ENCODE measurements at regions not wholly inside any gene's neighbourhood (a gene's known extent, or its start where the extent isn't known, plus 50 kb on each side); places are given as distances from the start of the nearest gene placed in this dataset.

GRCh38 chr18:76113101-76113500, 381.9 kb downstream of the ZNF516 start:
- no peak for DNase-seq

DNA sequence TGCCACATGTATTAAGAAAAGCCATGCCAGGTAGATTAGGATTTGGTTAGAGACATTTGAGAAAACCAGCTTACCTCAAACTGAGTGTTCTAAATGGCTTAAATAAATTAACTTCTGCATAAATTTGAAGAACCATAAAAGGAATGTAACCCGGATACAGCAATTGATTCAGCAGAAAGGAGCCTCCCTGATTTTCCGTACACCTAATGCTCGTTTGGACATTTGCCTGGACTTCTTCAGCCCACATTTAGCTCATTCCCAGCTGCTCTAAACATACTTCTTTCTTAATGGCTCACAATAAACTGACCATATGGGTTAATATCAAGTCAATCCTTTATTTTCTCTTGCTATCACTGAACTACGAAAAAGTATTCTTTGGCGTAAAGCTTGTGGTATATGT, 392.4 kb downstream of the ZNF516 start:
- DNase-seq: no peak

DNA sequence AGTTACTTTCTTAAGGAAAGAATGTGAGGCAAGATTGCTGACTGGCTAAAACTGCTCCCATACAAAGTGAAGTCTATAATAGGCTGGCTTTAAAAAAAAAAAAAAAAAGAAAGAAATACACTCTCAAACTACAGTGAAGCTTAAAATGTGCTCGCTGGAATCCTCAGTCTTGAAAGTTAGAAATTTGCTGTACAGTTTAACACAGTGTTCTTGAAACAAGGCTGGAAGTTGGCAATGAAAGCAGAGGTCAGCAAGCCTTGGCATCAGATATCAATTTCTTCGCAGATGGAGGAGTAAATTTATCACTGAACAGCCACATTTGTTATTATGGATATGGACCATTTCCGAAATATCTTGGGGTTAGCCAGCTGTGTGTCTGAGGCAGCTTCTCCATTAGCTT, 392.9 kb downstream of the ZNF516 start:
- no peak for DNase-seq

GRCh38 chr18:76099931-76100457, 395.0 kb downstream of the ZNF516 start:
- DNase-seq: no peak

GRCh38 chr18:76098674-76099411, 396.2 kb downstream of the ZNF516 start:
- no peak for DNase-seq

DNA sequence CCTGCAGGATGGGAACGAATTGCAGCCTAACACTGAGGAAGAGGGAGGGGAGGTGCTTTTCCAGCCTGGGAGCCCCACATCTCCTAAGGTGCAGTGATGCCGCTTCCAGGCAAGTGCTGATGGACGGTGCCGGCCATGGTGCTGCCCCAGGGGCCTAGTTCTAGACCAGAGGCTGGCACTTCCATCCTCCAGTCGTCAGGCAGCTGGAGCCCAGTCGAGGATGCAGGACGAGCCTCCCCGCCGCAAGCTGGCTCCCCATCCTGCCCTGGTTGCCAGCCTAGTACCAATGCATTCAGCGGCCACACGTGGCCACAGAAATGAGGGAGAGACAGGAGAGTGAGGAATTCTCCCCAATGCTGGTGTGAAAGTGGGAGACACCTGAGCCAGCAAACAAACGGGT, 413.5 kb downstream of the ZNF516 start:
- DNase-seq: no peak

DNA sequence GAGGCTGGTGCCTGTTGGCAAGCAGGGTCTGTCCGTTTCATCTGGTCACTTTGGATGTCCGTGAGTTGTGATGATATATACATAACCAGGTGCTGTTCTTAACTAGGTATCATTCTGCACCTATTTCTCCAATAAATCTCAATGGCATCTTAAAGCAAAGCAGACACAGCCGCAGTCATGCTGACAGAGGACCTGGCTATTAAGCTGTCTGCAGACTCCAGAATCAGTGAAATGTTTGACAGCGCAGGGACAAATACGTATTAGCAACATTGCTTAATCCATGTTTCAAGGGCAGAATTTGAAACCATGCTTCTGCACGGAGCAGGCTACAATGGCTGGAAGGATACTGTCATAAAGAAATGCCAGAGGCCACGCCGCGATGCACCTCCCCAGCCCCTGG, 414.6 kb downstream of the ZNF516 start:
- no peak for DNase-seq

- no peak for DNase-seq
These were observed 419.3 kb downstream of the ZNF516 start for GRCh38 chr18:76075777-76076176.

DNA sequence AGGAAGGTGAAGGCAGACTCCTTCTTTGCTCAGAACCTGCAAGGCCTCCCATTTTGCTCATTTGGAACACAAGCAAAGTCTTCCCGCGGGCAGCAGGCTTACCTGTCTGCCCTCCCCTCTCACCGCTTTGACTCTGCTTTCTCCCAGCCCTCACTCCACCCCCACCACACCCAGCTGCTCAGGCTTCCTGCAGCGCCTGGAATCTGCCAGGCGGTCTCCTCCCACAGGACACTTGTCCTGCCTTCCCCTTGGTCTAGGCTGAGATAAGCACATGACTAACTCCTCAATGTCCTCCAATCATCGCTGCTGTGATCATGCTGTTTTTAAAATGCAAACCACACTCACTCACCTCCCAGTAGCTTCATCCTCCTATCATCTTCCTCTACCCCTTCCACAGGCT, 430.0 kb downstream of the ZNF516 start:
- no peak for DNase-seq

DNA sequence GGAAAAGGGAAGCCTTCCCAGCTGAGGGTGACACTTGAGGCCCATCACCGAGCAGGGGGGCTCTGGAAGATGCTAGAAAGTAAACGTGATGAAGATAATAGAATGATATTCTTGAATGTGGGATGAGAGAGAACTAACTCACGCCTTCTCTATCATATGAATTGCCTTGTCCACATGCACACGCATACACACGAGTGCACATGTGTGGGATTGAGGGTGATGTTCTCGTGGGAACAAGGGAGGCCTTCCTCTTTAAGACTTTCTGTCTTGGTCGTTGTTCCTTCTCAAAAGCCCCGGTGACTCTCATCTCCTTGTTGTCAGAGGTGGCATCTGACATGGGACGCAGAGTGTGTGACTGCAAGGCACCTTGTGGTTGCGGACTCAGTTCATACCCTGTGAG, 436.9 kb downstream of the ZNF516 start:
- no peak for DNase-seq

- DNase-seq: no peak
These were observed 437.7 kb downstream of the ZNF516 start for GRCh38 chr18:76057386-76057785.

- no peak for DNase-seq
These were observed 438.5 kb downstream of the ZNF516 start for GRCh38 chr18:76056471-76057110.

- no peak for DNase-seq
These were observed 439.5 kb downstream of the ZNF516 start for GRCh38 chr18:76055578-76055977.

GRCh38 chr18:76055025-76055424, 440.0 kb downstream of the ZNF516 start:
- DNase-seq: no peak

DNA sequence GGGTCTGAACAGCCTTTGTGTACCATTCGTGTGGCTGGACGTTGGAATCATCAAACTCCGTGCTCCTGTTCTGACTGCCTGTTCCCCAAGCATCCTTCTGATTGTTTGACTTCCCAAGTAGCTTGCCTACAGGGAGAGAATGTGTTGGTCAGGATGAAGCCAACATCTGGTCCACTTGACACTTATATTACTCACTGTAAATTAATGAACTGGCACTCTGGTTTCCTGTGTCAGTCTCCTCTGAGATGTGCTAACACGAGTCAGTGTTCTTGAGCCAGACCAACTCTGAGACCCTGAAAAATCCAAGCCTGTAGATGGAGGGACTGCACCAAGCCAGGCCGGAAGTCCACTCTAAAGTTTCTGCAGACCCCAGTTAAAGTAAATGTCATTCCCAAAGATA, 440.9 kb downstream of the ZNF516 start:
- DNase-seq: no peak

- DNase-seq: no peak
These were observed 441.5 kb downstream of the ZNF516 start for GRCh38 chr18:76053551-76053950.

GRCh38 chr18:76052227-76052595, 442.8 kb downstream of the ZNF516 start:
- no peak for DNase-seq

DNA sequence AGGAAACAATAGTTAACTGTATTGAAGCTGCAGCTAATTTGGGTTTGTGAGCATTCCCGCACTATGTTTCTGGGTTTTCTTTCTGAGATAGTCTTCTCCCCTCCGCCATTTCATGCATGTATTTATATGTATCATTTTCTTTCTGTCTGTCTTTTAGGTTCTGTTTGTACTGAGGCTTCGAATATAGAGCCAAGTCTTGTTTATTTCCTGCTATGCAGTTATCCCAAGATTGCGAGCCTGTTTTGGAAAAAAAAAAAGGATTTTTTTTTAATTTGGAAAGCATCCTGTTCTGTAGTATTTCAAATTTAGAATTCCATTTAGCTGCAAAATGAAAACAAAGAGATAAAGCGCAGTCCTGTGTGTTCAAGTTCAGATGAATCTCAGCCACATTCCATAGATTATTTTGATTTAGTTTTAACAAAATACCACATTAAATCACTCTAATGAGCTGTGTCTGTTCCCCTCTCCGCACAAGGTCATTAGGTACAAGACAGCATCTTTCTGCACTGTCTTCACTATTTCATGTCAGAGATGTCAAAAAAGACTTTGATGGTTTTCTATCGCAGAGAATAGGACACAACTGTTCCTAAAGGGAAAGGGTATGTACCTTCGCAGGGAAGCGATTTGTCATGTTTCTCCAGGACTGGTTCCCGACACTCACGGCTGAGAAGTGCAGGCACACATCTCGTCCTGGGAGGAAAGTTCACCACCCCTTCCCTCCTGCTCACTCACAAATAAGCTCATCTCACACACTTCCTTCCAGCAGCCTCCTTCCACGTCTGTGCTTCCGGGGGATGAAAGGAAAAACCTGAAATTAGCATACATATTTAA, 443.4 kb downstream of the ZNF516 start:
- DNase-seq: no peak

GRCh38 chr18:76046221-76046620, 448.8 kb downstream of the ZNF516 start:
- DNase-seq: no peak

DNA sequence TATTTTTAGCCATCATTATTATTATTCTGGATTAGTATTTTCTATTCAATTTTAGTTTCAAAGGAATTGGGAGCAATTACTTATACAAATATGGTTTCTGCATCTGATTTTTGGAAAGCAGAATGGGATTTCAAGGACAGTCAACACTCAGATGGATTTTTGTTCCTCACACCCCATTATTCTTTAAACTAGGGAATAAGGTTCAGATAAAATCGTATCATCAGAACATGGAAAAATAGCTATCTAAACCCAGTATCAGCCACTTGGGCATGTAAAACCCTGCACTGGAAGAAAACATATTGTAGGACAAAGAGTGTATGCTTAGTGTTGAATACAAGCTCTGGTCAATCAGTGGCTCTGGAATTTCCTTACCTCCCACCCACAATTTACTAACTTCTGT, 452.5 kb downstream of the ZNF516 start:
- no peak for DNase-seq

DNA sequence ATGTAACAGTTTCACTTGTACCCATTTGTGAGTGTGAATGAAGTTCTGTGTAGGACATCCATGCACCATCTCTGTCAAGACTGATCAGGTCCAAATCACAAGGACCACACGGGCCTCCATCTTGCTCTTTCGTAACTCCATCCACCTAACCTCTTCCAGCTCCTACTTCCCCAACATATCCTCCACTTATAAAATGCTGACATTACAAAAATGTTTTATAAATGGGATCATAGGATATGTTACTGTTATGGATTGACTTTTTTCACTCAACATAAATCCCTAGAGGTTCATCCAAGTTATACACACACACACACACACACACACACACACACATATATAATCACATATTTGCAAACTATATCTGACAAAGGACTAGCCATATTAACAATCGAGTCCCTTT, 476.8 kb downstream of the ZNF516 start:
- DNase-seq: no peak

- DNase-seq: no peak
These were observed 482.0 kb downstream of the ZNF516 start for GRCh38 chr18:76013057-76013456.

DNA sequence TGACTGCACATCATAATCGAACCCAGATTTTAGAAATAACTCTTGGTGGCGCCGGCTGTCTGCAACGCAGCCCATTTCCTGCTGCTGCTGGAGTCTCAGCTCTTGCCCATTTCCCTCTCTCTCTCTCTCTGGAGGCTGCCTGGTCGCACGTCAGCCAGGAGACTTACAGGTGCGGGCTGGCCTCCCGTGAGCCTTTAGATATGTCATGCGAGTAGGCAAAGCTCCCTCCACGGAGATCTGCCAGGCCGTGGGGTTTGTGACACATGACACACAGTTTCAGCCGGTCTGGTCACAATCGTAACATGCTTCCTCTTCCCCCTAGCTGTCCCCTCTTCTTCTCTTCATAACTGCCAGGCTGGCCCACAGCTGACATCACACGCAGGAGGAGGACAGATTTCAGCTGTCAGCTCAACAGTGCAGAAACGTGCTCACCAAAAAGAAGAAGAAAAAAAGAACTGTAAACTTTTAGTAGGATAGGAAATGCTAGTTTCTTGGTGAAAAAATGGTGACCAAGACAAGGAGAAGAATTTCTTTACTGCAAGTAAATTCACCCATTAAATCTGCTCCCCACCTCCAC, 489.3 kb downstream of the ZNF516 start:
- no peak for DNase-seq

Data from inflammatory macrophage (primary cell).